NCI-H2081 treated with DMSO at 0.1 percent for 48 hours (cell line): ENCODE measurements at regions not wholly inside any gene's neighbourhood (a gene's known extent, or its start where the extent isn't known, plus 50 kb on each side); places are given as distances from the start of the nearest gene placed in this dataset.

Experiments
- DNase-seq: peaks from one replicate; lab custom pipeline; 2025; lab: John Stamatoyannopoulos, UW

- DNase-seq: no peak
Measured at GRCh38 chr13:40432018-40432978, 234.1 kb downstream of the FOXO1 start.

DNA sequence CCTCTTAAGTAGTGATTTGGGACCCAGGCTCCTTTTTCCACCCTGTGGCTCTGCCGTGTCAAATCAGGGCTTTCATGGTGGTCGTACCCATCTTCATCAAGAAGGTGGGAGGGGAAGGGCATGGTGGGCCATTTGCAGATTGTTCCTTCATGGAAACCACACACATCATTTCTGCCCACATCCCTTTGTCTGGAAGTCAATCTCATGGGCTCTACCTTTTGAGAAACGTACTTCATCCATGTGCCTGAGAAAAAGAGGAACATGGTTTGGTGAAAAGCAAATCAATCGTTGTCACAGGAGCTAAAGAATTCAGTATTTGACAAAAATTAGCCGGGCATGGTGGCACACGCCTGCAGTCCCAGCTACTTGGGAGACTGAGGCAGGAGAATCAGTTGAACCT, 233.4 kb downstream of the FOXO1 start:
- no peak for DNase-seq

- DNase-seq: no peak
Measured at GRCh38 chr13:40433577-40433976, 232.9 kb downstream of the FOXO1 start.

DNA sequence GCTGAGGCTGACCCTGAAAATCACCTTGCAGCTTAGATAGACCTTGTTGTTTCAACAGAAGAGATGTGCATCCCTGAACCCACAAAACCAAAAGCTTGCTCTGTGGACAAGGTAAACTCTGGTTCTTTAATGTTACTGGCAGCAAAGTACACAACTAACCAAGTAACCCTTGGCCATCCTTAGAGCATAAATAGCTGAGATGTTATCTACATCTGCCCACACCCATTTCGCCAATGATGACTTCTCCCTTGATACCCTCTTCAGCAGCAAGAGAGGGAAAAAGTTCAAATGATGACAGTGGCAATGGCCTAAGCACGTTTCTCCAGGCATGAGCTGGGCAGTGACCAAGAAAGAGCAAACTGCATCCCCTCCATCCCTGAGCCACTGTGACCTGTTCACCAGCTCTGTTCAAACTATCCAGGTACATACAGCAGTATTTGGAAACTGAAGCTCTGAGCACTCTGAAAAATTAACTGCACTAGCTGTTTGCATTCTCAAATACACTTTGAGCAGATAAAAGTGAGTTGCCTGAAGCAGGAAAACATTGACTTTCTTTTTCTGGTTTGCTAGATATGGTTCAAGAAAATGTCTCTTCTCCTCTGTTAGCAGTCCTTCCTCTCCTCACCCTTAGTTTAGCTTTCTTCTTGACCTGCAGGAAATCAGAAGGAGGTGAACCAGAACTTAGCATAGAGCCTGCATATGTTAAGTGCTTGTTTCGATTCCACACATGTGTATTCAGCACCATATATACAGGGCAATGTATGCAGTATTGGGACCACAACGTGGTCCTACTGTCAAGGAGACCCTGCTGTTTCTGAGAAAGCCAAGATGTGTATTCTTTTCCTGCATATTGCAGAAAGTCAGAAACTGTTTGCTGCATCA, 231.7 kb downstream of the FOXO1 start:
- no peak for DNase-seq

DNA sequence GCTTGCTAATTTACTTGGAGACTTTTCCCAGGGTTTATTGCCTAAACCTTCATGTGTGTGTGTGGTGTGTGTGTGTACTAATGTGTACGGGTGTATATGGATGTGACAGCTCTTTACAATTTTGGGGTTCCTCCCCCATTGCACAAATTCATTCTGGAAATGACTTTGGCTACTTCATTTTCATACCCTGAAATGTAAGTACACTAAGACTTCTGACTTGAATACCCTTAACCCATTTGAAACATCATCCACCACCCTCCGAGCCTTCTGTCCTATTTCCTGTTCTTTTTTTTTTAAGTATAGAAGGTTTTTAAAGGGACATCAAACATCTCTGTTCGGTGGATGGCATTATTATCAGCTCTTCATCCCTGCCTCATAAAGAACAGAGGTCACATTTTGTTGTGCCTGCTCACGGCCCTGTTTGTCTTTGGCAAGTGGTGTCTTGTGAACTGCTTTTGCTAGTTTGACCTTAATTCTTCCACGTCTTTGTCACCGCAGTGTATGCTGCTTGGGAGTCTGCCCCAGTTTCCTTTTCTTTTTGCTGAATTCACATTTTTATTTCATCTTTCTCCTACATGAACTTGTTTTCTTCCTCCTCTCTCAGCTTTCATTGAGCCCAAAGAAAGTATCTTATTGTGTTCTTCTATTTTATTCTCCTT, 228.3 kb downstream of the FOXO1 start:
- DNase-seq: no peak

- DNase-seq: no peak
Measured at GRCh38 chr13:40438999-40439797, 227.2 kb downstream of the FOXO1 start.

GRCh38 chr13:40439928-40440327, 226.5 kb downstream of the FOXO1 start:
- DNase-seq: no peak

- no peak for DNase-seq
Measured at GRCh38 chr13:40440990-40441820, 225.2 kb downstream of the FOXO1 start.

DNA sequence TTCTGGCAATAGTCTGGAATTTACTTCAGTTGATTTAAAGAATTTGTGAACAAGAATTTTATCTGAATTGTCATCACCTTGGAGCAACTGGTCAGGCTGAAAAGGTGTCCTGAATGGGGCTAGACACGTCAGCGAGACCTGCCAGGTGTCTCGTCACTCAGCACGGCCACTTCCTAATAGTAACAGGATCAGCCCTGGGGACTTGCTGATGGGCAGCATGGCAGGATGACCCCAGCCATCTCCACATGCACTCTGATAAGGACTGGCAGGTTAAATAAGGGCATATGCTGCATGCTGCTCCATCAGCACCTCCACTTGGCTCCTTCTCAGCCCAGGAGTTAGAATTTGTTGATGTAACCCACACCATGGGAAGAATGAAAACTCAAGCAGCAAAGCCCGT, 224.2 kb downstream of the FOXO1 start:
- no peak for DNase-seq

DNA sequence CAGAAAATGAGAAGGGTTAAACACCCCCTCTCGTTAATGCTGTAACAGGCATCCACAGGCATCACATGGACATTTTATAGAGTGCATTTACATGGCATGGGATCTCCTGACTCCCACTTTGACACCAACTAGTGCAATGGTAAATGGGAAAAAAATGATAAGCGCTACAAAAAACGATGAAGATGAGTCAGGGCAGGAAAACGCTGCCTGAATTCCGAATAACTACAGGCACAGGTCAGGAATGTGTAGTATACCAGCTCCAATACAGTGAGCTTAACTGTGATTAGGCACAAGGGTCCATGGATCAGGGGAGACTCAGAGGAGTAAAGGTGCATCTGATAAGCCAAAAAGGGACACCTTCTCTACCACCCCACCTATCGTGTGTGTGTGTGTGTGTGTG, 223.6 kb downstream of the FOXO1 start:
- no peak for DNase-seq

GRCh38 chr13:40444241-40444640, 222.2 kb downstream of the FOXO1 start:
- DNase-seq: no peak

DNA sequence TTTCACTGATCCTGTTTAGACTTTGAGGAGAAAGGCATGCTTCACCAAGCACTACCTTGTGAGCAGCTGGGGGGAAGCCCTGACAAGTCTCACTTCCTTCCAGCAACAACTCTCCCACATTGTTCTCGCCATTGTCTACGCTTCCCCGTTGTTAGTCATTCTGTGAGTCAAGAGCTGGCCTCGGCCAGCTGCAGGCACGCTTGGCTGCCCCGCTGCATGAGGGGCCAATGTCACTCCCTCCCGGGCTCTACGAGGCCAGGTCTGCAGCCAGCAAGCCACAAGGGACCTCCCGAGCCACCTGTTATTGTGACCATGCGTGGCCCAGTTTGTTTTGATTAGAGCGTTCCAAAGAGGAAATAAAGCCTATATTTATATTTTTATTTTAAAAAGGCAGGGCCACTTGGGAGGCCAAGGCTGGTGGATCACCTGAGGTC, 220.9 kb downstream of the FOXO1 start:
- no peak for DNase-seq

- no peak for DNase-seq
Measured at GRCh38 chr13:40446365-40446764, 220.1 kb downstream of the FOXO1 start.

GRCh38 chr13:40447857-40448256, 218.6 kb downstream of the FOXO1 start:
- no peak for DNase-seq

DNA sequence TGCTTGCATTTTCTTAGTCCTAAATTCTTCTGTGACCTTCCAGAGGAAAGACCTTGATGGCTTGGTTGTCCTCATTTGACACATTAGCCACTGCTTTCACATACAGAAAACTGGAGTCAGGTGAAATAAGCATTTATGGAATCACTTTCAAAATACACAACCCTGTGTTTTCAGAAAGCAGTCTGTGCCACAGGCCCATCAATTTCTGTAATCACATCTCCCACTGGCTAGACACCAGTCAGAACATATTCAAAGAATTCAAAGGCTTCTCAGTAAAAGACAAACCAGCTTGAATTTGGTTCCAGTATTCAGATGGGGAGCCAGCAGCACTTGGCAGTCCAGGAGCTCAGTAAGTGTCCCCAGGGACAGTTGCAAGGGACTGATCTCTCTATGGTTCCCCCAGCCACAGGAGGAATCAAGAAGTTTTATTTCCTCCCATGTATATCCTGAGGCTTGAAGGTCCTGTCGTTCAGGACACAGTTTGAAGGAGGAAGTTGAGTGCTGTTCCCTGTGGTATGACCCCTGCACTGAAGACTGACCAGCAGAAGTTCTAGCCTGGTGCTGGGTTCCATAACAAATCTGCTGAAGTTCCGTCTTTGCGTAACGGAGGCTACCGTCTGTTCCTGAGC, 214.3 kb downstream of the FOXO1 start:
- DNase-seq: no peak

DNA sequence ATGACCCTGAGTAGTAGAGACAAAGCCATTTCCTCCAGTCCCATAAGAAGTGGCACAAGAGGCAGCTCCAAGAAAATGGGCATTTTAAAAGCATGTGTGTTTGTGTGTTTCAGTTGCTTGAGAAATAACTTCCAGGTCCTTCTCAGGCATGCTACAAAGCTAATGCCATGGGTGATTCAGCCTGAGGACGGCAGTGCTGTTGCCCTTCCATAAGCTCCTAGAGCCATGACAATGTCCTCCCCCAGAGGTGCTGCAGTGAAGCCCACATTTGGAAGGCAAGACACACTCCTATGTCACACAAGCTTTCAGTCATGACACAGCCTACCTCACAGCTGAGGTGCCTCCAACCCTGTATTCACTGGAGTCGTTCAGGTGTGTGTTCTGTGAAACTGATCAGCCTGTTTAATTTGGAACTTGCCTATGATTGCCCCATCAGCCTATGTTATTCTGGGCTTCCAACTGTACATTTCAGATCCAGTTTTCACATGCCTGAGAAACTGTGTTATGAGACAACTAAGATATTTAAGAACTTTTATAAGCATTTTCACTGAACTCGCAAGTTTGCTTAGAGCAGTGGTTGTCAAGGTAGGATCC, 213.6 kb downstream of the FOXO1 start:
- no peak for DNase-seq

- no peak for DNase-seq
Measured at GRCh38 chr13:40453351-40454021, 213.0 kb downstream of the FOXO1 start.

DNA sequence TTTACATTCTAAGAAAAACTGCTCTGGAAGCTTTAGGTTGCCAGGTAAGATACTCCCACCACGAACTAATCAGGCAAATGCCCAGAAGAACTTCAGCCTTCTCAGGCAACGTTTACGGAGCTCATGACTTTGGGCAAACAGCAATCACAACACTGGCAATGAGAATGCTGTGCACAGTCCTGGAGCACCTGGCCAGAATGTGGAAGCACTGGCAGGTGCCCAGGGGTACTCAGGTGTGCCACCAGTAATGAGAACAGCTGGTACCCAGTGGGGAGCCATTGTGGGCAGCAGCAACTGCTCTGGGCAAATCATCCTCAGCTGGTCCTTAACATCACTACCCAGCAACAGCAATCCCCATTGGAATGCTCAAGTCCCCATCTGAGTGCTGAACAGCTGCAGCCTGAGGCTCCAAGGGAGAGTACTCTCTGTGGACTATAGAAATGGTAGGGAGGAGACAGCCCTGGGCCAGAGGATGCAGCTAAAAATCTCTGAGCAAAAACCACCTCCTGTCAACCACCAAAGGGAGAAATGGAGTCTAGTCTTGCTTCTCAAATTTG, 210.0 kb downstream of the FOXO1 start:
- DNase-seq: no peak
